Osteocyte (in vitro differentiated cells): ENCODE measurements at regions not wholly inside any gene's neighbourhood (a gene's known extent, or its start where the extent isn't known, plus 50 kb on each side); places are given as distances from the start of the nearest gene placed in this dataset.

Source experiments
- DNase-seq: peaks from one replicate; pipeline ENCODE4 v3.0.0; 2021; ENCODE audit warnings: mixed read lengths; ENCODE audit not compliant: unreplicated experiment; ENCODE audit errors: extremely low spot score
- H3K27ac Mint-ChIP-seq: one replicate; pipeline ENCODE4 v1.8.0; 2021; ENCODE audit warnings: mild to moderate bottlenecking, mixed read lengths; ENCODE audit not compliant: unreplicated experiment
- H3K27me3 Mint-ChIP-seq: one replicate; pipeline ENCODE4 v1.8.0; 2021; ENCODE audit warnings: mixed read lengths; ENCODE audit not compliant: unreplicated experiment
- H3K36me3 Mint-ChIP-seq: one replicate; pipeline ENCODE4 v1.8.0; 2021; ENCODE audit warnings: mixed read lengths; ENCODE audit not compliant: unreplicated experiment
- H3K4me1 Mint-ChIP-seq: one replicate; pipeline ENCODE4 v1.8.0; 2021; ENCODE audit warnings: mixed read lengths; ENCODE audit not compliant: unreplicated experiment
- H3K4me3 Mint-ChIP-seq: one replicate; pipeline ENCODE4 v1.8.0; 2021; ENCODE audit warnings: mild to moderate bottlenecking, moderate library complexity, mixed read lengths; ENCODE audit not compliant: unreplicated experiment
- H3K9me3 Mint-ChIP-seq: one replicate; pipeline ENCODE4 v1.8.0; 2021; ENCODE audit warnings: mixed read lengths; ENCODE audit not compliant: unreplicated experiment
- TF ChIP-seq, protein P1 (sequence below): fragments of 200-600 bp; sonication (generic); IDR thresholded peaks from 2 replicates; pipeline ENCODE4 v1.5.0; 2021; ENCODE audit warnings: antibody characterized with exemption, mild to moderate bottlenecking, moderate library complexity

DNA sequence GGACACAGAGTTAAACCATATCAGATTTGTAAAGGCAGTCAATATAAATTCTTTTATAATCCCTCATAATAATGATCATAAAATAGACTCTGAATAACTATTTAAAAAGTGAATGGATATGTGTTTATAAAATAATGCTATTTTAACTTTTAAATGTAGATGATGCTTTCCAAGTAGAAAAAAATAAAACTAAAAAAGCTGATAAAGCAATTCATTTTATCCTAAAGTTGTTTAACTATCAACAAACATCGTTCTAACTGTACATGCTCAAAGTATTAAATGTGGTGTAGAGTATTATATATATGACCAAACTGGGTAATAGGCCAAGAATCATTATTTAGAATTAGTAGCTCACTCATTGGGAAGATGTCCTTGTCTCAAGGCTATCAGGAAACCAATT, 248.3 kb upstream of the CLEC14A start:
- TF ChIP-seq, protein P1, sequence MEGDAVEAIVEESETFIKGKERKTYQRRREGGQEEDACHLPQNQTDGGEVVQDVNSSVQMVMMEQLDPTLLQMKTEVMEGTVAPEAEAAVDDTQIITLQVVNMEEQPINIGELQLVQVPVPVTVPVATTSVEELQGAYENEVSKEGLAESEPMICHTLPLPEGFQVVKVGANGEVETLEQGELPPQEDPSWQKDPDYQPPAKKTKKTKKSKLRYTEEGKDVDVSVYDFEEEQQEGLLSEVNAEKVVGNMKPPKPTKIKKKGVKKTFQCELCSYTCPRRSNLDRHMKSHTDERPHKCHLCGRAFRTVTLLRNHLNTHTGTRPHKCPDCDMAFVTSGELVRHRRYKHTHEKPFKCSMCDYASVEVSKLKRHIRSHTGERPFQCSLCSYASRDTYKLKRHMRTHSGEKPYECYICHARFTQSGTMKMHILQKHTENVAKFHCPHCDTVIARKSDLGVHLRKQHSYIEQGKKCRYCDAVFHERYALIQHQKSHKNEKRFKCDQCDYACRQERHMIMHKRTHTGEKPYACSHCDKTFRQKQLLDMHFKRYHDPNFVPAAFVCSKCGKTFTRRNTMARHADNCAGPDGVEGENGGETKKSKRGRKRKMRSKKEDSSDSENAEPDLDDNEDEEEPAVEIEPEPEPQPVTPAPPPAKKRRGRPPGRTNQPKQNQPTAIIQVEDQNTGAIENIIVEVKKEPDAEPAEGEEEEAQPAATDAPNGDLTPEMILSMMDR, result no peak
- no peak overlapping the region for H3K27ac Mint-ChIP-seq
- no peaks in the 10 kb centered on the region for H3K9me3 Mint-ChIP-seq
- DNase-seq, result no peak
- H3K36me3 Mint-ChIP-seq, result no peaks in the 10 kb centered on the region
- no peak overlapping the region for H3K4me3 Mint-ChIP-seq
- peaks cover 2% of the 10 kb centered on the region for H3K27me3 Mint-ChIP-seq
- H3K4me1 Mint-ChIP-seq, result no peaks in the 10 kb centered on the region

DNA sequence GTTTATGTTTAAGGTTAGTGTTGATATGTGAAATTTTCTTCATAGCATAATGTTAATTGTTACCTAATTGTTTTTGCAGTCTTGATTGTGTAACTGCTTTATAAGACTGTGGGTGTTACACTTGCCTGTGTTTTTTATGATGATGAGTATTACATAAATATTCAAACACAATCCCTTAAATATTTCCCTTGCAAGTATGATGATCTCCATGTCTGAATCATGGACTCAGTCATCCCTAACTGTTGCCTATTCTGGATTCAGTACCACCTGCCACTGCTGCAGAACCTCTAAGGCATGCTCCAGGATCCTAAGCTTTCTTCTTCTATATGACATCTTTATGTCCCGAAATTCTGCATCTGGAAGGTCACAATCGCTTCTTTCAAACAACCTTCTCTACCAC, 246.3 kb upstream of the CLEC14A start:
- Mint-ChIP-seq H3K27me3 (peaks cover 2% of the 10 kb centered on the region), H3K27ac (no peak overlapping the region), H3K36me3 (no peaks in the 10 kb centered on the region), H3K9me3 (peaks cover 4% of the 10 kb centered on the region), H3K4me3 (no peak overlapping the region), H3K4me1 (no peaks in the 10 kb centered on the region)
- DNase-seq, result no peak
- TF ChIP-seq, protein P1, result no peak

DNA sequence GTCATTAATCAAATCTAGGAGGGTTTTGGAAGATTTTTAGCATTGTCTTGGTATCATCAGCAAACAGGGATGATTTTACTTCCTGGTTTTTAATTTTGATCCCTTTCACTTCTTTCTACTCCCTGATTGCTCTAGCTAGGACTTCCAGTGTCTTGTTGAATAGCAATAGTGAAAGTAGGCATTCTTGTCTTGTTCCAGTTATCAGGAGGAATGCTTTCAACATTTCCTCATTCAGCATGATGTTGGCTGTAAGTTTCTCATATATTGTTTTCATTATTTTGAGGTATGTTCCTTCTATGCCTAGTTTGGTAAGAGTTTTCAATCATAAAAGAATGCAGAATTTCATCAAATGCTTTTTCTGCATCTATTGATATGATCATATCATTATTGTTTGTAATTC, 244.2 kb upstream of the CLEC14A start:
- Mint-ChIP-seq H3K27ac (no peak overlapping the region), H3K36me3 (no peaks in the 10 kb centered on the region), H3K9me3 (peaks cover 4% of the 10 kb centered on the region), H3K27me3 (peaks cover 2% of the 10 kb centered on the region), H3K4me1 (no peaks in the 10 kb centered on the region), H3K4me3 (no peak overlapping the region)
- TF ChIP-seq, protein P1, result no peak
- no peak for DNase-seq

DNA sequence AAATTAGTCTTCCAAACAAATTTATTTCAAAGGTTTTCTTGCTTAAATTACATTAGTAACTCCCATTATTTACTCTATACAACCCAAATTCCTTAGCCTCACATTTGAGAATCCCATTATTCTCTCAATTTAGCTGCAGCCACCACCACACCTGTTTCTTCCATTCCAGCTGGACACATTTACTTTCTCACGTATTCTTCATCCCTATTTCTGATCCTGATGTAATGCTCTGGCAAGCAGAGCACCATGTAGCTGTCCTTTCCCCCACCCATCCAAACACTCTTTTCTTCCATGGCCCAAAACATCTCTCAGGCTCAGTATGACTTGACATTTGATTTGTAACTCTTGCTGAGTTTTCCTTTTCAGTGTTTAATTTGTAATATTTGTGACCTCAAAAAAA, 240.2 kb upstream of the CLEC14A start:
- peaks cover 4% of the 10 kb centered on the region for H3K9me3 Mint-ChIP-seq
- H3K4me1 Mint-ChIP-seq, result no peaks in the 10 kb centered on the region
- TF ChIP-seq, protein P1, result no peak
- no peak overlapping the region for H3K4me3 Mint-ChIP-seq
- DNase-seq, result no peak
- peaks cover 2% of the 10 kb centered on the region for H3K27me3 Mint-ChIP-seq
- no peak overlapping the region for H3K27ac Mint-ChIP-seq
- no peaks in the 10 kb centered on the region for H3K36me3 Mint-ChIP-seq

DNA sequence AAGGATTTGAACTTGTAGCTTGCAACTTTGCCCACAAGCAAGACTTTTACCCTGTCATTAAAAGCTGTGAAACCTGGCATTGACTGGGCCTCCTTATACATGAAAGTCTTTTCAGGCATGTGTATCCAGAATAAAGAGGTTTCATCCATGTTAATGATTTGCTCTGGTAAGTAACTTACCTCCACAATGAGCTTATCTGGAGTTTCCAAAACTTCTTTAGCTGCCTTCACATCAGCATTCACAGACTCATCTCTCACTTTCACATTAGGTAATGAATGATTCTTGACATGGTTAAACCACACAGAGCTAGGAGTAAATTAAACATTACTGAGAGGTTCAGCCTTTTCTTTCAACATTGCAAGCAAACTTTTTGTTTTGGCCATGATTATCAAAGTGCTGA, 234.4 kb upstream of the CLEC14A start:
- H3K4me1 Mint-ChIP-seq, result no peaks in the 10 kb centered on the region
- TF ChIP-seq, protein P1, result no peak
- H3K9me3 Mint-ChIP-seq, result peaks cover 4% of the 10 kb centered on the region
- no peak overlapping the region for H3K4me3 Mint-ChIP-seq
- DNase-seq, result no peak
- H3K36me3 Mint-ChIP-seq, result no peaks in the 10 kb centered on the region
- no peak overlapping the region for H3K27ac Mint-ChIP-seq
- H3K27me3 Mint-ChIP-seq, result no peaks in the 10 kb centered on the region
